ENCODE measurements at regions not wholly inside any gene's neighbourhood (a gene's known extent, or its start where the extent isn't known, plus 50 kb on each side); places are given as distances from the start of the nearest gene placed in this dataset.

DNA sequence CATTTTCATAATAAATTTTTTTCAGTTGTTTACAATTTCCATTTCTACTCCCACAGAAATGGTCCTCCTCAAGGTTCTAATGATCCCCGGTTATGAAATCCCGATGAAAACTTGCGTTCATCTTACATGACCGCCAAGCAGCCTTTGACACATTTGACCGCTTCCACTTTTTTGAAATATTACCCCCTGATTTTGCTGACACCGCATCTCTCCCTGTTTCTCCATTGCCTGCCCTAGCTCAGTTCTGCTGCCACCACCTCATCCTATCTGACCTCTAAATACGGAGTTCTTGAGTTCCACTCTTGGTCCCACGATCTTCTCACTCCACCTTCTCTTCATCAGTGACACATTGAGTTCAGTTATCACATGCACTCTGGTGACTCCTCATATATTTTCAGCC lies 74.1 kb downstream of the SLC35B3 start:
- no peak overlapping the region for H3K27ac Mint-ChIP-seq (ENCODE audit: low read depth, unreplicated experiment)

DNA sequence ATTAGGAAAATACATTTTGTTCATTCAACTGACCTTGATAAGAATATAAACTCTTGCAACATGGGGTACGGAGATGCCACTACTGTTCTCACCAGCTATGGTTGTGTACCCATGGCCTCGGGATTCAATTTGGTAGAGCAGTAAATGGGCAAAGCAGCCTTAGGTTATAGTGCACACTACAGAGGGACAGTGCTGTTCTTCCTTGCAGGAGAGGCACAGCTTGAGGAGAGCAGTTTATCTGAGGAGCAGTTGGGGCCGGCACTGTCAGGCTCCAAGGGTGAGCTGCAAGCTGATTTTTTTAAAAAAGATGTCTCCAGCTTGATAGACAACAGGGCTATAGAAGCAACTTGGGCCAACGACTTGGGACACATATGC lies 82.4 kb downstream of the SLC35B3 start:
- no peaks in the 10 kb centered on the region for H3K9me3 Mint-ChIP-seq (ENCODE audit: unreplicated experiment)
- CTCF ChIA-PET = interaction anchor here (0.7 to 0.9 kb wide), 2 partner anchors 9 to 142 kb away, joined by 3 to 4 read pairs; no protein-coding TSS in a partner anchor

More for the DNA sequence above, 74.1 kb downstream of the SLC35B3 start:
- Mint-ChIP-seq H3K4me1 (ENCODE audit: insufficient read depth, unreplicated experiment) (no peaks in the 10 kb centered on the region), H3K9me3 (ENCODE audit: unreplicated experiment) (no peaks in the 10 kb centered on the region), H3K4me3 (ENCODE audit: unreplicated experiment) (no peak overlapping the region), H3K36me3 (ENCODE audit: insufficient read depth, unreplicated experiment) (no peaks in the 10 kb centered on the region), H3K27me3 (ENCODE audit: insufficient read depth, unreplicated experiment) (no peaks in the 10 kb centered on the region)
- CTCF ChIA-PET = interaction anchor here (0.8 kb wide), 1 partner anchor 8 kb away, joined by 4 read pairs; no protein-coding TSS in a partner anchor
- TF ChIP-seq, protein P1, sequence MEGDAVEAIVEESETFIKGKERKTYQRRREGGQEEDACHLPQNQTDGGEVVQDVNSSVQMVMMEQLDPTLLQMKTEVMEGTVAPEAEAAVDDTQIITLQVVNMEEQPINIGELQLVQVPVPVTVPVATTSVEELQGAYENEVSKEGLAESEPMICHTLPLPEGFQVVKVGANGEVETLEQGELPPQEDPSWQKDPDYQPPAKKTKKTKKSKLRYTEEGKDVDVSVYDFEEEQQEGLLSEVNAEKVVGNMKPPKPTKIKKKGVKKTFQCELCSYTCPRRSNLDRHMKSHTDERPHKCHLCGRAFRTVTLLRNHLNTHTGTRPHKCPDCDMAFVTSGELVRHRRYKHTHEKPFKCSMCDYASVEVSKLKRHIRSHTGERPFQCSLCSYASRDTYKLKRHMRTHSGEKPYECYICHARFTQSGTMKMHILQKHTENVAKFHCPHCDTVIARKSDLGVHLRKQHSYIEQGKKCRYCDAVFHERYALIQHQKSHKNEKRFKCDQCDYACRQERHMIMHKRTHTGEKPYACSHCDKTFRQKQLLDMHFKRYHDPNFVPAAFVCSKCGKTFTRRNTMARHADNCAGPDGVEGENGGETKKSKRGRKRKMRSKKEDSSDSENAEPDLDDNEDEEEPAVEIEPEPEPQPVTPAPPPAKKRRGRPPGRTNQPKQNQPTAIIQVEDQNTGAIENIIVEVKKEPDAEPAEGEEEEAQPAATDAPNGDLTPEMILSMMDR (IDR thresholded peaks at IDR 0.05; ENCODE audit: unreplicated experiment) = no peak
- no peak for DNase-seq (ENCODE audit: unreplicated experiment)
- POLR2A ChIA-PET = no interaction called here
- intact Hi-C loops (cut with micrococcal nuclease) = no loop called here
- no TSS peak for BruUV-seq (replicated peaks)

DNA sequence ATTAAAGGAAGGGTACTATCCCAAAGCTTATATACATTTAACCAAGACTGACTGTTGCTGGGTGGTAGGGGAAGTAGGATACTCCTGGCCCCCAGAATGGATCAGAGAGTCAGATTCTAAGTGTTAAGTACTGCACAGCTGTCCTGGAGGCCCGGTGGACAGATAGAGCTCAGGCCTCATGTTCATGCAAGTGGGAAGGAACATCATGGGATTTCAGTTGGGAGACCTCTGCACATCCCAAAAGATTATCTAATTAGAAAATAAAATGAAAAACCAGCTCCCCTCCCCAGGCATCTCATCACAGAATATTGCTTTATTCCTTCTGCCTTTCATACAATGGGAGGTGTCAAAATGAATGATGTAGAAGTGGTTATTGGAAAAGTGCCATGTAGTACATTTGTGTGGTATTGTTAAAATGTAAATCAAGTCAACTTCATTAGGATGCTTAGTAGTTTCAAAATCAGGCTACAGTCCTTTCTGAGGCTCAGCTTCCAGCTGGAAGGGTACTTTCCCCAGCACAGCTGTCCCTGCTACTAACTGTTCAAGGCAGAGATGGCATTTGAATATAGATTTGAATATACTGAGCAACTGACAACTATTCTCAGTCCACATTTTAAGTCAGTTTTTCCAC lies 82.9 kb downstream of the SLC35B3 start:
- Mint-ChIP-seq H3K9me3 (ENCODE audit: unreplicated experiment) (no peaks in the 10 kb centered on the region), H3K4me1 (ENCODE audit: insufficient read depth, unreplicated experiment) (no peaks in the 10 kb centered on the region), H3K36me3 (ENCODE audit: insufficient read depth, unreplicated experiment) (no peaks in the 10 kb centered on the region), H3K4me3 (ENCODE audit: unreplicated experiment) (no peak overlapping the region), H3K27me3 (ENCODE audit: insufficient read depth, unreplicated experiment) (peaks cover 11% of the 10 kb centered on the region), H3K27ac (ENCODE audit: low read depth, unreplicated experiment) (no peak overlapping the region)
- no peak for DNase-seq (ENCODE audit: unreplicated experiment)
- ChIA-PET CTCF (interaction anchor here (0.6 to 0.9 kb wide), 2 partner anchors 9 to 1379 kb away, joined by 3 to 4 read pairs; no protein-coding TSS in a partner anchor), POLR2A (no interaction called here)
- TF ChIP-seq, protein P1 (IDR thresholded peaks at IDR 0.05; ENCODE audit: unreplicated experiment) = no peak
- BruUV-seq (replicated peaks) = no TSS peak
- intact Hi-C loops (cut with micrococcal nuclease) = no loop called here

More for the DNA sequence above, 82.4 kb downstream of the SLC35B3 start:
- intact Hi-C loops (cut with micrococcal nuclease) = no loop called here
- no TSS peak for BruUV-seq (replicated peaks)
- Mint-ChIP-seq H3K4me3 (ENCODE audit: unreplicated experiment) (no peak overlapping the region), H3K36me3 (ENCODE audit: insufficient read depth, unreplicated experiment) (no peaks in the 10 kb centered on the region), H3K27ac (ENCODE audit: low read depth, unreplicated experiment) (no peak overlapping the region), H3K4me1 (ENCODE audit: insufficient read depth, unreplicated experiment) (no peaks in the 10 kb centered on the region), H3K27me3 (ENCODE audit: insufficient read depth, unreplicated experiment) (peaks cover 11% of the 10 kb centered on the region)
- POLR2A ChIA-PET = no interaction called here
- TF ChIP-seq, protein P1 (IDR thresholded peaks at IDR 0.05; ENCODE audit: unreplicated experiment) = no peak
- DNase-seq (ENCODE audit: unreplicated experiment) = no peak

DNA sequence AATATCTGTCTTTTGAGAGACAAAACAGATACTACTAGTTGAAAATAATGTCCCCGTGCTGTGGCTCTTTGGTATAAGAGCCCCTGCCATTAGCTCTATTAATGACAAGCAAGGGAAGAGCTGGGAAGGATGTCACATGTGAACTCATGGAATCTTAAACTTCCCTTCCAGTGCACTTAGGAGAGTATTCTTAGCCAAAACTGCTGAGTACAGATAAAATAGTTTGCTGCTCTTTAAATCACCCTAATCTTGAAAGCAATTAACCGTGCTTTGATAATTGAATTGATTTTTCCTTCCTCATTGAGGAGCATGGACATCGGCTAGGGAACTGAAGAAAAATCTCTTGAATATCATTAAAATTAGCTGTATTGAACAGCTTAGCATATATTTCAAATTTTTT lies 91.7 kb downstream of the SLC35B3 start:
- TF ChIP-seq, protein P1 (IDR thresholded peaks at IDR 0.05; ENCODE audit: unreplicated experiment) = no peak
- H3K27me3 Mint-ChIP-seq (ENCODE audit: insufficient read depth, unreplicated experiment) = peaks cover 1% of the 10 kb centered on the region
- H3K36me3 Mint-ChIP-seq (ENCODE audit: insufficient read depth, unreplicated experiment) = no peaks in the 10 kb centered on the region
- H3K4me3 Mint-ChIP-seq (ENCODE audit: unreplicated experiment) = no peak overlapping the region
- POLR2A ChIA-PET = no interaction called here
- H3K27ac Mint-ChIP-seq (ENCODE audit: low read depth, unreplicated experiment) = no peak overlapping the region
- intact Hi-C loops (cut with micrococcal nuclease) = no loop called here
- CTCF ChIA-PET = no interaction called here
- no peaks in the 10 kb centered on the region for H3K4me1 Mint-ChIP-seq (ENCODE audit: insufficient read depth, unreplicated experiment)
- DNase-seq (ENCODE audit: unreplicated experiment) = no peak
- no peaks in the 10 kb centered on the region for H3K9me3 Mint-ChIP-seq (ENCODE audit: unreplicated experiment)
- no TSS peak for BruUV-seq (replicated peaks)

All from MCF 10A (cell line).